ENCODE measurements at regions not wholly inside any gene's neighbourhood (a gene's known extent, or its start where the extent isn't known, plus 50 kb on each side); places are given as distances from the start of the nearest gene placed in this dataset.
"Not testable (repeated sequence)": the region's sequence is repeated elsewhere in the genome, so short reads cannot be mapped to it uniquely, and the experiment has no call there.

GRCh38 chr4:3630598-3631543 lies 98.6 kb upstream of the LRPAP1 start:
- H3K27ac ChIP-seq, result no peak overlapping the region
- no peak for TF ChIP-seq POLR2AphosphoS5 (IDR thresholded peaks at IDR 0.05)
- TF ChIP-seq POLR2A (IDR thresholded peaks at IDR 0.05), result no peak
- no peak for TF ChIP-seq EP300 (IDR thresholded peaks at IDR 0.05)
- no peak for ATAC-seq
- H3K4me1 ChIP-seq, result no peaks in the 10 kb centered on the region
- H3K27me3 ChIP-seq, result peaks cover 58% of the 10 kb centered on the region
- H3K9me3 ChIP-seq, result peaks cover 0 to 1% (median 0%) of the 10 kb centered on the region in 3 donors
- no peaks in the 10 kb centered on the region for H3K36me3 ChIP-seq
- no peak overlapping the region for H3K4me3 ChIP-seq
- 10 to 60% methylated on average over 1 to 2 of the region's 28 CpGs for WGBS, 2 donors (ENCODE audit: low coverage in 1 of 2)

- H3K36me3 ChIP-seq, result no peaks in the 10 kb centered on the region
- H3K4me3 ChIP-seq, result no peak overlapping the region
- no peaks in the 10 kb centered on the region for H3K9me3 ChIP-seq
- H3K27ac ChIP-seq, result no peak overlapping the region
- no peaks in the 10 kb centered on the region for H3K4me1 ChIP-seq
- WGBS, 2 donors (ENCODE audit: low coverage in 1 of 2), result 46 to 47% methylated on average over 4 to 6 of the region's 11 CpGs
- TF ChIP-seq CTCF (IDR thresholded peaks at IDR 0.05), result no peak
- no peak for TF ChIP-seq POLR2AphosphoS5 (IDR thresholded peaks at IDR 0.05)
- no peak for TF ChIP-seq EP300 (IDR thresholded peaks at IDR 0.05)
- TF ChIP-seq POLR2A (IDR thresholded peaks at IDR 0.05), result no peak
- peaks cover 56% of the 10 kb centered on the region for H3K27me3 ChIP-seq
- ATAC-seq, result no peak
These were observed 97.9 kb upstream of the LRPAP1 start for GRCh38 chr4:3630136-3630597.

GRCh38 chr4:3629665-3630064 lies 97.4 kb upstream of the LRPAP1 start:
- TF ChIP-seq CTCF (IDR thresholded peaks at IDR 0.05) (no peak), POLR2A (IDR thresholded peaks at IDR 0.05) (no peak), POLR2AphosphoS5 (IDR thresholded peaks at IDR 0.05) (no peak), EP300 (IDR thresholded peaks at IDR 0.05) (no peak)
- H3K4me1 ChIP-seq, result no peaks in the 10 kb centered on the region
- H3K4me3 ChIP-seq, result no peak overlapping the region
- no peaks in the 10 kb centered on the region for H3K36me3 ChIP-seq
- H3K27ac ChIP-seq, result no peak overlapping the region
- no peak for ATAC-seq
- H3K9me3 ChIP-seq, result no peaks in the 10 kb centered on the region
- H3K27me3 ChIP-seq, result peaks cover 60% of the 10 kb centered on the region
- WGBS, 2 donors (ENCODE audit: low coverage in 1 of 2), result no CpG with 5 or more reads among the region's 12 CpGs

- peaks cover 64% of the 10 kb centered on the region for H3K27me3 ChIP-seq
- WGBS, 2 donors (ENCODE audit: low coverage in 1 of 2), result 90 to 100% methylated on average over 1 to 7 of the region's 13 CpGs
- not testable (repeated sequence) for ATAC-seq
These were observed 97.0 kb upstream of the LRPAP1 start for GRCh38 chr4:3629176-3629575.

GRCh38 chr4:3628868-3629175 lies 96.6 kb upstream of the LRPAP1 start:
- H3K27me3 ChIP-seq, result peaks cover 68% of the 10 kb centered on the region
- no peaks in the 10 kb centered on the region for H3K36me3 ChIP-seq
- H3K4me3 ChIP-seq, result no peak overlapping the region
- ATAC-seq, result no peak
- H3K9me3 ChIP-seq, result no peaks in the 10 kb centered on the region
- no peak overlapping the region for H3K27ac ChIP-seq
- TF ChIP-seq POLR2A (IDR thresholded peaks at IDR 0.05) (no peak), EP300 (IDR thresholded peaks at IDR 0.05) (no peak), POLR2AphosphoS5 (IDR thresholded peaks at IDR 0.05) (no peak), CTCF (IDR thresholded peaks at IDR 0.05) (no peak)
- WGBS, 2 donors (ENCODE audit: low coverage in 1 of 2), result 85% methylated on average over 5 of the region's 11 CpGs; no CpG with 5 or more reads in 1 of the 2 donors
- H3K4me1 ChIP-seq, result no peaks in the 10 kb centered on the region

More at GRCh38 chr4:3629176-3629575, 97.0 kb upstream of the LRPAP1 start:
- H3K9me3 ChIP-seq, H3K4me1 ChIP-seq, H3K27ac ChIP-seq, H3K36me3 ChIP-seq, H3K4me3 ChIP-seq: not testable (repeated sequence)

GRCh38 chr4:3627967-3628867 lies 96.0 kb upstream of the LRPAP1 start:
- H3K9me3 ChIP-seq, H3K36me3 ChIP-seq, H3K4me1 ChIP-seq, H3K4me3 ChIP-seq, ATAC-seq, H3K27ac ChIP-seq: not testable (repeated sequence)
- H3K27me3 ChIP-seq, result peaks cover 74% of the 10 kb centered on the region
- WGBS, 2 donors (ENCODE audit: low coverage in 1 of 2), result 53 to 60% methylated on average over 1 to 9 of the region's 29 CpGs

- not testable (repeated sequence) for ATAC-seq, H3K27ac ChIP-seq, H3K36me3 ChIP-seq, H3K9me3 ChIP-seq, H3K4me1 ChIP-seq, H3K4me3 ChIP-seq
- WGBS, 2 donors (ENCODE audit: low coverage in 1 of 2), result 80 to 83% methylated on average over 1 to 8 of the region's 8 CpGs
- peaks cover 81% of the 10 kb centered on the region for H3K27me3 ChIP-seq
These were observed 95.2 kb upstream of the LRPAP1 start for GRCh38 chr4:3627456-3627855.

- ATAC-seq, H3K9me3 ChIP-seq, H3K36me3 ChIP-seq, H3K4me3 ChIP-seq, H3K27ac ChIP-seq, H3K4me1 ChIP-seq: not testable (repeated sequence)
- H3K27me3 ChIP-seq, result peaks cover 86% of the 10 kb centered on the region
- 52 to 74% methylated on average over 7 to 8 of the region's 24 CpGs for WGBS, 2 donors (ENCODE audit: low coverage in 1 of 2)
These were observed 94.1 kb upstream of the LRPAP1 start for GRCh38 chr4:3626131-3626884.

Measured in gastroesophageal sphincter (tissue), 4 donors.